ENCODE measurements at regions not wholly inside any gene's neighbourhood (a gene's known extent, or its start where the extent isn't known, plus 50 kb on each side); places are given as distances from the start of the nearest gene placed in this dataset.

- TF ChIP-seq CTCF (IDR thresholded peaks at IDR 0.05) (no peak), POLR2A (IDR thresholded peaks at IDR 0.05) (no peak)
Measured at GRCh38 chr3:157660847-157661246, 157.6 kb upstream of the VEPH1 start.
